Right atrium auricular region (tissue), 2 donors: ENCODE measurements at regions not wholly inside any gene's neighbourhood (a gene's known extent, or its start where the extent isn't known, plus 50 kb on each side); places are given as distances from the start of the nearest gene placed in this dataset.

Experiments used
- DNase-seq: peaks from one replicate; pipeline ENCODE4 v3.0.0-alpha.2; 2019; ENCODE audit warnings: low spot score
- H3K27ac ChIP-seq, 2 donors: fragments of 200-600 bp; sonication (generic); 1 replicate in 1 of 2; 2 replicates in 1 of 2; pipeline ENCODE4 v1.5.1; 2016 to 2019
- H3K27me3 ChIP-seq, 2 donors: fragments of 200-600 bp; sonication (generic); one replicate each; pipeline versions ENCODE4 v1.5.1 to v1.6.0; 2017 to 2019
- H3K36me3 ChIP-seq: fragments of 200-600 bp; sonication (generic); one replicate; pipeline ENCODE4 v1.5.1; 2016
- H3K4me1 ChIP-seq, 2 donors: fragments of 200-600 bp; sonication (generic); one replicate each; pipeline versions ENCODE4 v1.5.1 to v1.6.0; 2017 to 2019
- H3K4me3 ChIP-seq, 2 donors: fragments of 200-600 bp; sonication (generic); 1 replicate in 1 of 2; 2 replicates in 1 of 2; pipeline ENCODE4 v1.5.1; 2017 to 2019; ENCODE audit warnings: mild to moderate bottlenecking in 1 of 2, moderate library complexity in 1 of 2
- H3K9me3 ChIP-seq, 2 donors: fragments of 200-600 bp; sonication (generic); one replicate each; pipeline ENCODE4 v1.5.1; 2019
- CTCF ChIP-seq, 2 donors: fragments of 200-600 bp; sonication (generic); IDR thresholded peaks; one replicate each; pipeline ENCODE4 v1.5.1; 2019; ENCODE audit warnings: antibody characterized with exemption in 2 of 2

GRCh38 chr18:78838183-78838582, 141.4 kb upstream of the SALL3 start:
- H3K27ac ChIP-seq: no peak overlapping the region
- no peak overlapping the region for H3K4me3 ChIP-seq
- no peaks in the 10 kb centered on the region for H3K9me3 ChIP-seq
- no peak for TF ChIP-seq CTCF (IDR thresholded peaks at IDR 0.05)
- H3K27me3 ChIP-seq: no peaks in the 10 kb centered on the region
- H3K36me3 ChIP-seq: no peaks in the 10 kb centered on the region
- H3K4me1 ChIP-seq: no peaks in the 10 kb centered on the region
- no peak for DNase-seq

GRCh38 chr18:78849046-78849445, 130.6 kb upstream of the SALL3 start:
- Histone ChIP-seq H3K4me1 (no peaks in the 10 kb centered on the region), H3K27ac (no peak overlapping the region), H3K9me3 (peaks cover 0 to 18% of the 10 kb centered on the region in 2 donors), H3K27me3 (no peaks in the 10 kb centered on the region), H3K4me3 (no peak overlapping the region), H3K36me3 (no peaks in the 10 kb centered on the region)
- no peak for TF ChIP-seq CTCF (IDR thresholded peaks at IDR 0.05)
- no peak for DNase-seq

- no peak for TF ChIP-seq CTCF (IDR thresholded peaks at IDR 0.05)
- H3K27me3 ChIP-seq: no peaks in the 10 kb centered on the region
- H3K9me3 ChIP-seq: peaks cover 0 to 14% of the 10 kb centered on the region in 2 donors
- H3K4me3 ChIP-seq: no peak overlapping the region
- no peaks in the 10 kb centered on the region for H3K36me3 ChIP-seq
- no peaks in the 10 kb centered on the region for H3K4me1 ChIP-seq
- no peak for DNase-seq
- no peak overlapping the region for H3K27ac ChIP-seq
These were observed 130.2 kb upstream of the SALL3 start for GRCh38 chr18:78849458-78849857.

- no peaks in the 10 kb centered on the region for H3K9me3 ChIP-seq
- no peaks in the 10 kb centered on the region for H3K27me3 ChIP-seq
- no peaks in the 10 kb centered on the region for H3K36me3 ChIP-seq
- no peak for TF ChIP-seq CTCF (IDR thresholded peaks at IDR 0.05)
- no peaks in the 10 kb centered on the region for H3K4me1 ChIP-seq
- no peak overlapping the region for H3K4me3 ChIP-seq
- H3K27ac ChIP-seq: no peak overlapping the region
- DNase-seq: no peak
These were observed 126.3 kb upstream of the SALL3 start for GRCh38 chr18:78853341-78853740.

- Histone ChIP-seq H3K4me1 (no peaks in the 10 kb centered on the region), H3K36me3 (no peaks in the 10 kb centered on the region), H3K27me3 (no peaks in the 10 kb centered on the region), H3K9me3 (no peaks in the 10 kb centered on the region), H3K27ac (no peak overlapping the region), H3K4me3 (no peak overlapping the region)
- no peak for DNase-seq
- TF ChIP-seq CTCF (IDR thresholded peaks at IDR 0.05): no peak
These were observed 124.4 kb upstream of the SALL3 start for GRCh38 chr18:78855188-78855587.

- H3K4me1 ChIP-seq: no peaks in the 10 kb centered on the region
- no peaks in the 10 kb centered on the region for H3K36me3 ChIP-seq
- TF ChIP-seq CTCF (IDR thresholded peaks at IDR 0.05): no peak
- no peak overlapping the region for H3K27ac ChIP-seq
- no peaks in the 10 kb centered on the region for H3K9me3 ChIP-seq
- no peak for DNase-seq
- H3K27me3 ChIP-seq: no peaks in the 10 kb centered on the region
- H3K4me3 ChIP-seq: no peak overlapping the region
These were observed 122.9 kb upstream of the SALL3 start for GRCh38 chr18:78856569-78857313.
